Activated naive CD4-positive, alpha-beta T cell (primary cell): ENCODE measurements at regions not wholly inside any gene's neighbourhood (a gene's known extent, or its start where the extent isn't known, plus 50 kb on each side); places are given as distances from the start of the nearest gene placed in this dataset.

Source experiments
- DNase-seq, 4 experiments: peaks; one replicate each; lab custom pipeline; 2025; lab: John Stamatoyannopoulos, UW

DNA sequence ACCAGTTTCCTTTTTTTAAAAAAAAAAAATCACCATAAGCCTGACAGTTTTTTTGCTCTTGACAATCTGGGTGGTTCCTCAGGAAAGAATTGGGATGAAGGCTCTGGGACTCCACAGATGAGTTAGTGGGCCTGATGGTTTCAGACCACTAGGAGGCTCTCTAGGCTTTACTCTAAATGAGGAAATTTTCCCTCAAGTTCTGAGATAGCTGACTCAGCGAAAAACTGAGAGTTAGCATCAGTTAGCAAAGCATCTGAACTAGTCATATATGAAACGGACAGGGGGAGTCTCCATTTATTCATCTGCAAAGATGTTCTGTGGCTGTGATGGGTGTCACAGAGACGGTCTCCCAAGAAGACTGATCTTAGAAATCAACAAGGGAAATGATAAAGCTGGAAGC lies 314.3 kb upstream of the OR4E1 start:
- no peak for DNase-seq

DNA sequence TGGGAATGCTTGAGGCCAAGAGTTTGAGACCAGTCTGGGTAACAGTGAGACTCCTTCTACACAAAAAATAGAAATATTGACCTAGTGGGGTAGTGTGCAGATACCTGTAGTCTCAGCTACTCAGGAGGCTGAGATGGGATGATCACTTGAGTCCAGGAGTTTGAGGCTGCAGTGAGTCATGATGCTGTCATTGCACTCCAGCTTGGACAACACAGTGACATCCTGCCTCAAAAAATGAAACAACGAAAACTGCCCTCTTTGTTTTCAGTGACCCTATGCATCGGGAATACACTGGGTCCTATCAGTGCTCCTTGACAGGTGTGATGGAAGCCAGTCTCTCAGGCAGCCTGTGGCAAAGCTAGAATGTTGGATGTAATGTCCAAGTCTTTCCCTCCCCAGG lies 311.5 kb upstream of the OR4E1 start:
- DNase-seq, result no peak

DNA sequence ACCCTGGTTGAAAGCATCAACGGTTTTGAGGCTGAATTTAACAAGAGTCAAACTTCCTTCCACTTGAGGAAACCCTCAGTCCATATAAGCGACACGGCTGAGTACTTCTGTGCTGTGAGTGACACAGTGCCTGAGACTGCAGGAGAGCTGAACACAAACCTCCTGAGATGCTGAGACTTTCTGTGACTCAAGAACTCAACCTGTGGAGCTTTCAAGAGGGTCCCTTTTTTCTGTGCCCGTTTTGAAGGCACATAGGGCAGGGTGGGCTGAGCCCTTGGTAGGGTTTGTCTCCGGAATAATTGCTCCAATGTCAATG lies 305.3 kb upstream of the OR4E1 start:
- DNase-seq, result no peak

DNA sequence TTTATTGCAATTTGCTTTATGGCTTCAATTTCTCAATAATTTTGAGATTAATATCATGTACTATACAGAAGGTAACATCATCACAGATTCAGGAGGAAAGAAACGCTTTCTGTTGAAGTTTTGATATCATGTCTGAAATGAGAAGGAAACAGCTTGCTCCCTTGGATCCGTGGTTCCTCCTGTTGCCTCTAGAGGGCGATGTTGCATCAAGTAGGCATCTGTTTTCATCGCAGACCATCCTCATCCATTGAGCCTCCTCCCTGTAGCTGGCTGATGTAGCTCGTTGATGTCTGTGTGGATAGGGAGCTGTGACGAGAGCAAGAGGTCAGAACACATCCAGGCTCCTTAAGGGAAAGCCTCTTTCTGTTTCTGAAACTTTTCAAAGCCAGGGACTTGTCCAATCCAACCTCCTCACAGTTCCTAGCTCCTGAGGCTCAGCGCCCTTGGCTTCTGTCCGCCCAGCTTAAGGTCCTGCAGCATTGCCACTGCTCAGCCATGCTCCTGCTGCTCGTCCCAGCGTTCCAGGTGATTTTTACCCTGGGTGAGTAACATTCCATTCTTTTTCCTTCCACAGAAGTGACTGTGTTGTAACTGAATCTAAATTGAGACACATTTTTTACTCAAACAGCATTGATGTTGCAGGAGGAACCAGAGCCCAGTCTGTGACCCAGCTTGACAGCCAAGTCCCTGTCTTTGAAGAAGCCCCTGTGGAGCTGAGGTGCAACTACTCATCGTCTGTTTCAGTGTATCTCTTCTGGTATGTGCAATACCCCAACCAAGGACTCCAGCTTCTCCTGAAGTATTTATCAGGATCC lies 304.8 kb upstream of the OR4E1 start:
- peak; percentile 1 to 56 (median 29) for DNase-seq

DNA sequence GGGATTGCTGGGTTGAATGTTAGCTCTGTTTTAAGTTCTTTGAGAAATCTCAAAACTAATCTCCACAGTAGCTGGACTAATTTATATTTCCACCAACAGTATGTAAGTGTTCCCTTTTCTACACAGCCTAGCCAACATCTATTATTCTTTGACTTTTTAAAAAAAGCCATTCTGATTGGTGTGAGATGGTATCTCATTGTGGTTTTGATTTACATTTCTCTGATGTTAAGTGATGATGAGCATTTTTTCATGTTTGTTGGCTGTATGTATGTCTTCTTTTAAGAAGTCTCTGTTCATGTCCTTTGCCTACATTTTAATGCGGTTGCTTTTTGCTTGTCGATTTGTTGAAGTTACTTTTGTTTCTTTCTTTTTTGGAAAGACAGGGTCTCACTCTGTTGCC lies 301.1 kb upstream of the OR4E1 start:
- no peak for DNase-seq

DNA sequence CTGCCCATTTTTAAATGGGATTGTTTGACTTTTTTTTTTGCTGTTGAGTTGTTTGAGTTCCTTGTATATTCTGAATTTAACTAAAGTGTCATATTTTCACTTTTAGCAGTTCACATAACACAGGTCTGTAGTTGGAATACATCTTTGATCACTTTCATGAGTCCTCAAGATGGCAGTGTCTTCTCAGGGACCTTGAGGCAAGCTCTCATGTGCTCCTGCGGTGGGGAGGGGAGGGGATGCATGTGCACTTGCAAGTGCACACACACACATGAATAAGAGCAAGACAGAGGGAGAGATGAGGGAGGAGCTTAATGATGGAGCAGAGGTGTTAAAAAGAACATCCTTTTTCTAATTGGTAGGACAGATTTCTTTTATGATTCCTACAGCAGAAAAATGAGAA lies 291.4 kb upstream of the OR4E1 start:
- DNase-seq, result peak in 1 of 4 experiments; percentile 32

DNA sequence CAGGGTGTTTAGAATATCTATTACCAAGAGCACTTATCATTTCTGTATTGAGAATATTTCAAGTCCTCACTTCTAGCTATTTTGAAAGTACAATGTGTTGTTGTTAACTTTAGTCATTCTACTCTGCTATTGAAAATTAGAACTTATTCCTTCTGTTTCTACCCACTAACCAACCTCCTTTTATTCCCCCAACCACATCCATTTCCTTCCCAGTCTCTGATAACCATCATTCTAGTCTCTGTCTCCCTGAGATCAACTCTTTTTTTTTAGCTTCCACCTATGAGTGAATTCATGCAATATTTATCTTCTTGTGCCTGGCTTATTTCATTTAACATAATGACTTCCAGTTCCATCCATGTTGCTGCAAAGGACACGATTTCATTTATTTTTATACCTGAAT lies 290.6 kb upstream of the OR4E1 start:
- no peak for DNase-seq

DNA sequence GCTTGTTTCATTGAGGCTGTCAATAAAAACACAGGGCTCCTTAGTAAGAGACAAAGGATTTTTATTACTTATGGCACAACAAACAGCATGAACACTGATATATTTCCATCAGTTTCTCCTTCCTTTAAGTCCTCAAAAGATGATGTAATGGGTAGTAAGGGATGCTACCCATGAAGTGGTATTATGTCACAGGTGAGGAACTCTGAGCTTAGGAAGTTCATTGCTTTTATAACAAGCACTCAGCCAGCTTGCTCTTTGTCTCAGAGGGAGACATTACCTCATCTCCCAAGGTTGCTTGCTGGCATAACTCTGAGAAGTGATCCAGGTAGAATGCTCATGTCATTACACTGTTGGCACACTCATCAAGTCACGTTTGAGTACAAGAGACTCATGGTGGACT lies 287.0 kb upstream of the OR4E1 start:
- DNase-seq, result no peak

DNA sequence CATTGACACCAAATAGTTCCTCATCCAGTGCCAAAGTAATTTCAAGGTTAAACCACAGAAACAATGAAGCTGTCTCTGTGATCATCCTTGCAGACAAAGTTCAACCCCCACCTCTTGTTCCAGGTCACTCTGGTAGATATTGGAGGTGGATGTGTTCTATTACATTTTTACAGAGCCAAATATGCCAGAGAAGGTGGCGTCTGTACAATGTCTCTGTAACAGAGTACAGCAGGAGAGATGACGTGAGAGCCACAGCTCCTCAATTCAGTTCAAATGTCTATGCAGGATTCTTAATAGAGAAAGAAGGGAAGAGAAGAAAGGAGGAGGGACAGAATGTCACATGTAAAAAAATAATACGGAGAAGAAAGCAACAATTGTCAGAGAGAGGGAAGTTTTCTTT lies 268.3 kb upstream of the OR4E1 start:
- DNase-seq, result no peak

DNA sequence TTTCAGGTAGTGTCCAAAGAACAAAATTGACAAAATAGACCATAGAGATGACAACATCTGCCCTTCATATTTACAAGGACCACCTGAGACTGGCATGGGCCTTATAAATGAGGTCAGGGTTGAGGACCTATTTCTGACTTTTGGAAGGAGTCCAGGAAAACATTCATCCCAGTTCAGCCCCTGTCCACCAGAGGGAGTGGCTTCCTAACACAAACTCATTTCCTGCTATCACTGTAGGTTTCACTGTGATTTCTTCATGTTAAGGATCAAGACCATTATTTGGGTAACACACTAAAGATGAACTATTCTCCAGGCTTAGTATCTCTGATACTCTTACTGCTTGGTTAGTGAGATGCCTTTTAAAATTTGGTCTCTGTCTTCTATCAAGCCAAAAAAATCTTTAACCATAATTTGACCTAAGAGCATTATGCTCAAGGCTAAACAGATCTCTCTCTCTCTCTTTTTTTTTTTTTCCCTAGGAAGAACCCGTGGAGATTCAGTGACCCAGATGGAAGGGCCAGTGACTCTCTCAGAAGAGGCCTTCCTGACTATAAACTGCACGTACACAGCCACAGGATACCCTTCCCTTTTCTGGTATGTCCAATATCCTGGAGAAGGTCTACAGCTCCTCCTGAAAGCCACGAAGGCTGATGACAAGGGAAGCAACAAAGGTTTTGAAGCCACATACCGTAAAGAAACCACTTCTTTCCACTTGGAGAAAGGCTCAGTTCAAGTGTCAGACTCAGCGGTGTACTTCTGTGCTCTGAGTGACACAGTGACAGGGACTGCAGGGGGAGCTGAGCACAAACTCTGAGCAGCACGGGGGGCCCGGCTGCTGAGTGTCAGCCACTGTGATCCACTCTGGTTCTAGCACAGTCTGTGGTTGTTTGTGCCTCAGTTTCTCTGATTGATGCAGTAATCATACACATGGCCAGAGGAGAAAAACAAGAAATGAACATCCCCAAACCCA lies 267.6 kb upstream of the OR4E1 start:
- DNase-seq, result peak in 1 of 4 experiments; percentile 7

DNA sequence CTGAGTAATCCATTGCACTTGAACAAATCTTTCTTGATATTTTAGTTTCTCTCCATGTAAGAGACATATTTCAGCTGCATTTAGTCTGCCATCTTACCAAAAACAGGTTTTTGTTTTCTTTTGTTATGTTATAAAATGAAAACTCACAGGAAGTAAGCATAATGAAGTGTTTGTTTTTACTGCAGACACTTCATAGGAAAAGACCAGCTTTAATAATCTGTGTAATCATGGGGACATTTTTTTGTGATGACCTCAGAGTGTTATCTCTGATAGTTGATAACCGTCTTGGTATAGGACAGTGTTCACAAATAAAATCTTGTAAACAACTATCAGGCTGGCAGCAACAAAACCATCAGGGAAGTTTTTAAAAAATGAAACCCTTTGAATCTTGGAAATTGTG lies 266.2 kb upstream of the OR4E1 start:
- DNase-seq, result no peak

DNA sequence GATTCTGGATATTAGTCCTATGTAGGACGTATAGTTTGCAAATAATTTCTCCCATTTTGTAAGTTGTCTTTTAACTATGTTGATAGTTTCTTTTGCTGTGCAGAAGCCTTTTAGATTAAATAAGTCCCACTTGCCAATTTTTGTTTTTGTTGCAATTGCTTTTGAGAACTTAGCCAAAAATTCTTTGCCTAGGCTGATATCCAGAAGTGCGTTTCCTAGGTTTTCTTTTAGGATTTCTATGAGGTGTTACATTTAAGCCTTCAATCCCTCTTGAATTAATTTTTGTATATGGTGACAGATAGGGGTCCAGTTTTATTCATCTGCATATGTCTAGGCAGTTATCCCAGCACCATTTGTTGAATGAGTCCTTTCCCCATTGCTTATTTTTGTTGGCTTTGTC lies 264.4 kb upstream of the OR4E1 start:
- DNase-seq, result no peak

DNA sequence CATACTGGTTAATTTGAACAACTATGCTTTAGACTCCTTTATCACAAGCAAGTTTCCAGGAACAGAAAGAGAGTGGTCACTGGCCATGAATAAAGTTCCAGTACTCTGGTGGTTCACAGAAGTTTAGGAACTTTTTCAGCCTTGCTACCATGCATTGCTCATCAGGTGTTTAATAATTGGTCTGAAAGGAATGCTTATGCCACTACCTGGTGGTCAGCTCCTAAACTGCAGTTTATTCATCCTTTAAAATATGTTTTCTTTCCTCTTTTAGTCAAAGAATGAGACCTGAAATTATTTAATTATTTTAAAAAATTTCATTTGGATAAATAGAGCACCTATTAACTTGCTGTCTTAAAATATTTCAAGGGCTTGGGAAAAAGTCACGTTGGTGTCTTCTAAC lies 260.1 kb upstream of the OR4E1 start:
- DNase-seq, result no peak

DNA sequence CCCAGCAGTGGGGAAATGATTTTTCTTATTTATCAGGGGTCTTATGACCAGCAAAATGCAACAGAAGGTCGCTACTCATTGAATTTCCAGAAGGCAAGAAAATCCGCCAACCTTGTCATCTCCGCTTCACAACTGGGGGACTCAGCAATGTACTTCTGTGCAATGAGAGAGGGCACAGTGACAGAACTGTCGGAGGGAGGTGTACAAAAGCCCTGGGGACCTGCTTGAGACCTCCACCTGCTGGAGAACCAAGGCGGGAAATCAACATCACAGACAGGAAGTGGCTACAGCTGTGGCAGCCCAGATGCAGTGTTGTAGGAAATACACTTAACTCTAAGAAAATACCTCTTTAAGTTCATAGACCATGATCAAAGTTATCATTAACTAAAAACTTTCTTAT lies 250.9 kb upstream of the OR4E1 start:
- DNase-seq, result peak in 3 of 4 experiments; percentile 2 to 44 (median 38)

DNA sequence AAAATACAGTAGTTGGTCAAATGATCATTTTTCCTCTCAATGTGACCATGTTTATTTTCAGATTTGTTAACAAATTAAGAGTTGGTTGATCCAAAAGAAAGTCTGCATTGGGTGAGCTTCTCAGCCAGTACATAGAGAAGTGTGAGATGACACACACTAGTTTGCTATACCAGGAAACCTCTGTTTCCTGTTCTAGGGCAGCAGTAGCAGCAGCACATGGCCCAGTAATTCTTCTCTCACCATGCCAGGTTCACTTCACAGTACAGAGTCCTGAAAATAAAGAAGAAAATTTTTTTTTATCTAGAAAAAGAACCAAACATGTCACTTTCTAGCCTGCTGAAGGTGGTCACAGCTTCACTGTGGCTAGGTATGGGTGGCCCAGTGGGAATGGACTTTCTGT lies 250.2 kb upstream of the OR4E1 start:
- peak in 1 of 4 experiments; percentile 6 for DNase-seq

DNA sequence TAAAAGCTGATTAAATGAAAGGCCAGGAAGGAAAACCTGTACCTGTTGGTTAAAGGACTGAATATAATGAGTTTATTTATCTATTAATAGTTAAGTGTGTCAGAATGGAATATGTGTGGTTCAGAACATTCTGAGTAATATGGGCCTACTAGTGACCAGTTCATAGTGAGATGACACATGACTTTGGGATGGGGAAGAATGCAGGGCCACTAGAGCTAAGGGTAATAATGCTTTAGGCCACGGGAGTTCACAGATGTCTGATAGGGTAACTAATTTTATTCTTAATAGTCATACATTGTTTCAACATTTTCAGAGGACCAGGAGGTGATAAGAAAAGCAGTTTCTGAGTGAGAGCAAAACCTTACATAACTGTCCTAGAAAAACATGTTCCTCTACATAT lies 247.8 kb upstream of the OR4E1 start:
- no peak for DNase-seq

DNA sequence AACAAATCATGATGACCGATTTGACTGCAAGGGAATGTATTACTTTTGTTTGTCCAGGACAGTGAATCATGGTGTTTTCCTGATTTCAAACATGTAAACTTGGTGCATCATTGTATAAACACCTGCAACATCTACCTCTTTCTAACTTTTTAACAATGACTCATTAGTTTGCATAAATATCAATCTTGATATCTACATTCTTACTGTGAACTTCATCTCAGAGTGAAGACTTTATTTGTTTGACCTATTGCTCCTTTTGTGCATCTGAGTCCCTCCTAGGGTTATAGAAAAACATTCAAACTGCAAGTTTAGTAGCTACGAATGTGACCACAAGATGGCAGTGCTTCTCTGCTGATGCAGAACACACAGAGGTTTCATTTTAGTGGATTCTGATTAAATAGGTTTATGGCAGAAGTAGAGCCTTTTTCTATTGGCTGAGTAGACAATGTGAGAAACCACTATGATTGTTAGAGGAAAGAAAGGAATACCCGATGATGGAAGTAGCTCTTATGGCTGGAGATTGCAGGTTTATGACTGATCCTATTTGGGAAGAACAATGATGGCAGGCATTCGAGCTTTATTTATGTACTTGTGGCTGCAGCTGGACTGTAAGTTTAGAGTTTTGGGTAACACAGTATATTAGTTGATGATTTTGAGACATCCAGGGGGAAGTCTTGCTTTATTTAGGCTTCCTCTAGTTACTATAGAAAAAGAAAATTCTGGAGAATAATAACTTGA lies 244.2 kb upstream of the OR4E1 start:
- peak in 2 of 4 experiments; percentile 16 to 22 for DNase-seq

DNA sequence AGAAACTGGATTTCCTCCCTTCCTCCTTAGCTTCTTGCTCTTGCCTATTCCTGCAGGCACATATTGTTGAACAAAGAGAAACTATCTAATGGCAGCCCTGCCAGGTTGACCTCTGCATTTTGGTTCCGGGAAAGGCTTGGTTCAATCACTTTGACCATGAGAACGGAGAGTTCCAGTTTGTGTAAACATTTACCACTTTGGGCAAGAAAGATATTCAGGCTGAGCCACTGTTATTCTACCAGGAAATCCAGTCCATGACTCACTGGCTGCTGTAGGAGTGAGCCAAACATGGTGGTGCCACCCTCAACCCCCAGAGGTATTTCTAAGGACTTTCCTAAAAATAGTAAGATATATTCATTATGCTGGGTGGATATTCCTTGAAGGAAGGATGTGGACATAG lies 242.2 kb upstream of the OR4E1 start:
- no peak for DNase-seq

DNA sequence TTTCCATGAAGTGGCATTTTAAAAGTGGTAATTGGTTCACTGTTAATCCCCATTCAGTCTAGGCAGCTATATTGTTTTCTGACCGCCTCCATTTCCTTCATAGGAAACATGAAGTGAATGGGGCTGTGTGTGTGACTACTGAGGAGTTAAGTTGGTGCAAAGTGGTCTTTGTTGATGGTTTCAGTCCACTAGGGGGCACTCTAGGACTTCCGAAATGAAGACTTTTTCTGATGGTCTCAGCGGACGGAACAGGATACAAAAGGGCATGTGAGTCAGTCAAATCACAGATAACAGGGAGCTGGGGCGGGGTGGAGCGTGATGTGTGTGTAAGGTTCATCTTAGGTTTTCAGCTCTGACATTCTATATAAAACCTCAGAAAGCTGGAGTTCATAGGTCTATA lies 240.1 kb upstream of the OR4E1 start:
- peak; percentile 21 to 51 (median 36) for DNase-seq

DNA sequence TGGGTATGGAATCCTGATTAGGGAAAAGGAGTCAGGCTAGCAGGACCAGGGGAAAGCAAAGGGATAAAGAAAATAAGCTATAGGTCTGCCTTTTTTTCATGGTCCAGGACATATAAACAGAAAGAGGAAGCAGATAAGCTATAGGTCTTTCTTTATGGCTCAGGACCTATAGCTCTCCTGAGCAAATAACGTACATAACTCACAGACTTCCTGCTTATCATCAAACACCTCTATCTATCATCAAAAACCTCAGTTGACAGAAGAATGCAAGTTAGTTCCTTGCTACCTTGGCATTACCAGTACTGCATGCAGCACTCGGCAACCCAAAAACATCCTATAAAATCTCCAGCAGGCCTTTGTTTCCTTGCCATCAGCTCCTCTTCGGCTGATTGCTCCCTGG lies 238.7 kb upstream of the OR4E1 start:
- no peak for DNase-seq

DNA sequence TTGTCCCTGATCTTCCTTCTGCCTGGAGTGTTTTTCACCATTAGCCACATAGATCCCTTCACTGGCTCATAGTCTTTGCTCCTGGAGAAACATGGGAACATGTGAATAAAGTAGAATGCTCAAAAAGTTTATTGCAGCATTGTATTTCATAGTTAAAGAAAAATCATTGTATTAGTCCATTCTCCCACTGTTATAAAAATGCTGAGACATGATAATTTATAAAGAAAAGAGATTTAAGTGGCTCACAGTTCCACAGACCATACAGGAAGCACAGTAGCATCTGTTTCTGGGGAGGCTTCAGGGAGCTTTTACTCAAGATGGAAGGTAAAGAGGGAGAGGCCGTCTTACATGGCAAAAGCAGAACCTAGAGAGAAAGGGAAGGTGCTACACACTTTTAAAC lies 238.3 kb upstream of the OR4E1 start:
- no peak for DNase-seq

DNA sequence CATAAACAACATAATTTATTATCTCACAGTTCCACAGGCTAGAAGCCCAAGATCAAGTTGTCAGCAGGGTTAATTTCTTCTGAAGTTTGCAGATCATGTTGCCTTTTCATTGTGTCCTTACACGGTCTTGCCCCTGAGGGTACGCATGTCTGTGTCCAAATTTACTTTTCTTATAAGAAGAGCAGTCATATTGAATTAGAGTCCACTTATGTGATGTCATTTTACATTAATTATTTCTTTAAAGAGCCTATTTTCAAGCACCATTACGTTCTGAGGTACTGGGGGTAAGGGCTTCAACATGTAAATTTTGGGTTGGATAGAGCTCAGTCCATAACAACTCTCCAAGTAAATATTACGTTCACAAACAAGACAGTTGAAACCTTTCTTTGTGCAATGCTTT lies 236.6 kb upstream of the OR4E1 start:
- no peak for DNase-seq
